Activated CD8-positive, alpha-beta T cell treated with anti-CD3 and anti-CD28 coated beads for 36 hours (primary cell): ENCODE measurements at regions not wholly inside any gene's neighbourhood (a gene's known extent, or its start where the extent isn't known, plus 50 kb on each side); places are given as distances from the start of the nearest gene placed in this dataset.
"Not testable (repeated sequence)": the region's sequence is repeated elsewhere in the genome, so short reads cannot be mapped to it uniquely, and the experiment has no call there.

Source experiments
- ATAC-seq: fragments of 200-7000 bp; cut with Tn5 transposase; one replicate; pipeline ENCODE4 v1.10.0; 2021; ENCODE audit warnings: mild to moderate bottlenecking, moderate library complexity
- CTCF ChIA-PET: fragments of 350-600 bp; sonication (Branson Sonifier 250); formaldehyde crosslinking; loops from one replicate; lab custom pipeline; 2021; ENCODE audit warnings: antibody characterized with exemption; lab: Charles Lee
- POLR2A ChIA-PET: fragments of 350-600 bp; sonication (Branson Sonifier 250); formaldehyde crosslinking; loops from one replicate; lab custom pipeline; 2021; ENCODE audit warnings: antibody characterized with exemption; lab: Charles Lee
- DNase-seq: peaks from one replicate; pipeline ENCODE4 v3.0.0-alpha.2; 2020
- H3K27ac Mint-ChIP-seq: one replicate; pipeline ENCODE4 v1.8.0; 2021; ENCODE audit warnings: mild to moderate bottlenecking, mixed read lengths
- H3K27me3 Mint-ChIP-seq: one replicate; pipeline ENCODE4 v1.8.0; 2021; ENCODE audit warnings: mixed read lengths
- H3K36me3 Mint-ChIP-seq: one replicate; pipeline ENCODE4 v1.8.0; 2021; ENCODE audit warnings: low read depth, mixed read lengths
- H3K4me1 Mint-ChIP-seq: one replicate; pipeline ENCODE4 v1.8.0; 2021; ENCODE audit warnings: low read depth, mixed read lengths
- H3K4me3 Mint-ChIP-seq: one replicate; pipeline ENCODE4 v1.8.0; 2021; ENCODE audit warnings: mild to moderate bottlenecking, moderate library complexity, mixed read lengths
- H3K9me3 Mint-ChIP-seq: one replicate; pipeline ENCODE4 v1.8.0; 2021; ENCODE audit warnings: mixed read lengths
- CTCF ChIP-seq: fragments of 200-600 bp; IDR thresholded peaks from one replicate; pipeline ENCODE4 v1.8.0; 2022; ENCODE audit warnings: antibody characterized with exemption, mild to moderate bottlenecking
- intact Hi-C: fragments of 100-400 bp; cut with micrococcal nuclease; formaldehyde crosslinking; loops from one replicate; pipeline ENCODE4 v1.10.0; 2022

GRCh38 chr10:29772403-29772802 lies 137.6 kb upstream of the SVIL start:
- no peak for DNase-seq
- ATAC-seq = no peak
- Mint-ChIP-seq H3K27ac (no peak overlapping the region), H3K4me3 (no peak overlapping the region), H3K9me3 (no peaks in the 10 kb centered on the region), H3K36me3 (peaks cover 1% of the 10 kb centered on the region), H3K27me3 (peaks cover 5% of the 10 kb centered on the region), H3K4me1 (peaks cover 6% of the 10 kb centered on the region)
- ChIA-PET CTCF (no interaction called here), POLR2A (no interaction called here)
- no peak for TF ChIP-seq CTCF
- intact Hi-C loops = no loop called here

GRCh38 chr10:29771376-29771775 lies 136.6 kb upstream of the SVIL start:
- DNase-seq (no peak), ATAC-seq (no peak)
- ChIA-PET CTCF (no interaction called here), POLR2A (no interaction called here)
- Mint-ChIP-seq H3K36me3 (peaks cover 1% of the 10 kb centered on the region), H3K9me3 (no peaks in the 10 kb centered on the region), H3K4me3 (no peak overlapping the region), H3K27ac (no peak overlapping the region), H3K4me1 (peaks cover 6% of the 10 kb centered on the region), H3K27me3 (peaks cover 5% of the 10 kb centered on the region)
- intact Hi-C loops = no loop called here
- TF ChIP-seq CTCF = no peak

- H3K27me3 Mint-ChIP-seq, H3K9me3 Mint-ChIP-seq, intact Hi-C loops, H3K27ac Mint-ChIP-seq, DNase-seq, ATAC-seq, H3K4me1 Mint-ChIP-seq, H3K36me3 Mint-ChIP-seq, H3K4me3 Mint-ChIP-seq, CTCF ChIA-PET, POLR2A ChIA-PET: not testable (repeated sequence)
These were observed 134.5 kb upstream of the SVIL start for GRCh38 chr10:29769277-29769676.

- H3K27ac Mint-ChIP-seq = no peak overlapping the region
- H3K36me3 Mint-ChIP-seq = no peaks in the 10 kb centered on the region
- TF ChIP-seq CTCF = no peak
- intact Hi-C loops = no loop called here
- CTCF ChIA-PET = no interaction called here
- H3K27me3 Mint-ChIP-seq = peaks cover 2% of the 10 kb centered on the region
- ATAC-seq (no peak), DNase-seq (no peak)
- POLR2A ChIA-PET = no interaction called here
- no peak overlapping the region for H3K4me3 Mint-ChIP-seq
- peaks cover 6% of the 10 kb centered on the region for H3K4me1 Mint-ChIP-seq
- no peaks in the 10 kb centered on the region for H3K9me3 Mint-ChIP-seq
These were observed 133.2 kb upstream of the SVIL start for GRCh38 chr10:29767968-29768367.

GRCh38 chr10:29766753-29767152 lies 132.0 kb upstream of the SVIL start:
- ATAC-seq (no peak), DNase-seq (no peak)
- no peak for TF ChIP-seq CTCF
- ChIA-PET CTCF (interaction anchor here (0.7 kb wide), 1 partner anchor 32 kb away, joined by 3 read pairs; no protein-coding TSS in a partner anchor), POLR2A (interaction anchor here (1.0 kb wide), 1 partner anchor 29 kb away, joined by 4 read pairs; no protein-coding TSS in a partner anchor)
- intact Hi-C loops = no loop called here
- Mint-ChIP-seq H3K27ac (no peak overlapping the region), H3K36me3 (no peaks in the 10 kb centered on the region), H3K4me1 (no peaks in the 10 kb centered on the region), H3K27me3 (peaks cover 2% of the 10 kb centered on the region), H3K9me3 (no peaks in the 10 kb centered on the region), H3K4me3 (no peak overlapping the region)

GRCh38 chr10:29765330-29765729 lies 130.6 kb upstream of the SVIL start:
- no peak overlapping the region for H3K27ac Mint-ChIP-seq
- ChIA-PET POLR2A (no interaction called here), CTCF (no interaction called here)
- ATAC-seq (no peak), DNase-seq (no peak)
- H3K9me3 Mint-ChIP-seq = no peaks in the 10 kb centered on the region
- H3K4me1 Mint-ChIP-seq = no peaks in the 10 kb centered on the region
- H3K27me3 Mint-ChIP-seq = no peaks in the 10 kb centered on the region
- no peak for TF ChIP-seq CTCF
- H3K36me3 Mint-ChIP-seq = no peaks in the 10 kb centered on the region
- no peak overlapping the region for H3K4me3 Mint-ChIP-seq
- intact Hi-C loops = no loop called here
